ENCODE measurements at regions not wholly inside any gene's neighbourhood (a gene's known extent, or its start where the extent isn't known, plus 50 kb on each side); places are given as distances from the start of the nearest gene placed in this dataset.

DNA sequence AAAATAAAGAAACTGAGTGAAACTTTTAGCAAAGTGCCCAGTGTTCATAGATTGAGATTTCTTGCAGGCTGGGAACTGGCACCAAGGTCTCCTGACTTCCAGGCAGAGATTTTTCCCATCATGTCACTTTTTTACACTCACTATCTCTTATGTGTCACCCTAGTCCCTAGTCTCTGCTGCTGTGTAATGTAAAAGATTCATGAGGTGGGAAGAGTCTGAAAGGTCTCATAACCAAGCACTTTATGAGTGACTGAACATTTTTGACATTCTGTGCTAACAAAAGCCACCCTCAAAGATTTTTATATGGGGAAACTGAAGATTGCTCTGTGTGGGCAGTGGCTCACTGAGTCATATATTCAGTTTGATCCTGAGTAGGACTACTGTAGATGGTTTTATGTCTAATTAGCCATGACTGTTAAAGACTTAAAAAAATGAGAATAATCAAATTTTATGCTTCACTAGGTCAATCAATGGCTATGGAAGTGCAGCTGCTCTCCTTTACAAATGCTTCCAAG is 900.3 kb upstream of the SORCS1 start:
- Histone ChIP-seq H3K4me1 (ENCODE audit: control insufficient read depth, extremely low read depth, insufficient read depth, low read length) (no peaks in the 10 kb centered on the region), H3K9me3 (ENCODE audit: control insufficient read depth, insufficient read depth, low read depth, low read length) (no peaks in the 10 kb centered on the region), H2AFZ (ENCODE audit: low read length) (no peak overlapping the region), H3K4me3 (replicated peaks in 1 of 4; ENCODE audit: control extremely low read depth in 1 of 4, insufficient read depth in 1 of 4, low read depth in 3 of 4, low read length in 4 of 4) (no peak overlapping the region), H3K27me3 (ENCODE audit: control insufficient read depth, insufficient read depth, low read length) (no peaks in the 10 kb centered on the region), H3K36me3 (ENCODE audit: control insufficient read depth, insufficient read depth, low read length) (no peaks in the 10 kb centered on the region), H4K20me1 (ENCODE audit: control insufficient read depth, extremely low read depth, insufficient read depth, low read length) (no peaks in the 10 kb centered on the region), H3K4me2 (ENCODE audit: extremely low read depth, insufficient read depth, low read length) (no peak overlapping the region), H3K27ac (ENCODE audit: insufficient read depth, low read length) (no peak overlapping the region), H3K9ac (ENCODE audit: insufficient read depth, low read length) (no peak overlapping the region), H3K79me2 (ENCODE audit: control insufficient read depth, insufficient read depth, low read length) (no peaks in the 10 kb centered on the region)
- no peak for DNase-seq (ENCODE audit: low read depth in 2 of 2)
- TF ChIP-seq, protein P1, sequence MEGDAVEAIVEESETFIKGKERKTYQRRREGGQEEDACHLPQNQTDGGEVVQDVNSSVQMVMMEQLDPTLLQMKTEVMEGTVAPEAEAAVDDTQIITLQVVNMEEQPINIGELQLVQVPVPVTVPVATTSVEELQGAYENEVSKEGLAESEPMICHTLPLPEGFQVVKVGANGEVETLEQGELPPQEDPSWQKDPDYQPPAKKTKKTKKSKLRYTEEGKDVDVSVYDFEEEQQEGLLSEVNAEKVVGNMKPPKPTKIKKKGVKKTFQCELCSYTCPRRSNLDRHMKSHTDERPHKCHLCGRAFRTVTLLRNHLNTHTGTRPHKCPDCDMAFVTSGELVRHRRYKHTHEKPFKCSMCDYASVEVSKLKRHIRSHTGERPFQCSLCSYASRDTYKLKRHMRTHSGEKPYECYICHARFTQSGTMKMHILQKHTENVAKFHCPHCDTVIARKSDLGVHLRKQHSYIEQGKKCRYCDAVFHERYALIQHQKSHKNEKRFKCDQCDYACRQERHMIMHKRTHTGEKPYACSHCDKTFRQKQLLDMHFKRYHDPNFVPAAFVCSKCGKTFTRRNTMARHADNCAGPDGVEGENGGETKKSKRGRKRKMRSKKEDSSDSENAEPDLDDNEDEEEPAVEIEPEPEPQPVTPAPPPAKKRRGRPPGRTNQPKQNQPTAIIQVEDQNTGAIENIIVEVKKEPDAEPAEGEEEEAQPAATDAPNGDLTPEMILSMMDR (conservative IDR thresholded peaks at IDR 0.05 in 1 of 2, IDR thresholded peaks at IDR 0.05 in 1 of 2; ENCODE audit: low read depth in 1 of 2, low read length in 2 of 2), result no peak
- no peak for TF ChIP-seq EZH2 (IDR thresholded peaks at IDR 0.05; ENCODE audit: low read length, missing control alignments)

DNA sequence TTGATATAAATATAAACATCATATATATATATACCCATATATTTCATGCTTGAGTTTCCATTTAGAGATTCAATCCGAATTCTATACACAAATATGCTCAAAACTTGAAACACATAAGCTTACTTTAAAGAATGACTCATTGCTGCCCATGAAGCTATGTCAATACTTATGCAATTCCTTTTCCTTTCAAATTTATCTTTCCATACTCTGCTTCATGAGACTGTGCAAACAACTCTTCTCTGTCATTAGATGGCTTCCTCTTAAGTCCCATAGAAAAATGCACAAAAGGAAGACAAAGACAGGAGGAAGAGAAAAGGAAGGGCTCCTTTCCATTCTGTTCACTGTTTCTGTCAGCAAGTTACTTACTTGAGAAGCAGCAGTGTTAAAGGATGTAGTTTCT is 895.7 kb upstream of the SORCS1 start:
- no peak for TF ChIP-seq EZH2 (IDR thresholded peaks at IDR 0.05; ENCODE audit: low read length, missing control alignments)
- TF ChIP-seq, protein P1 (conservative IDR thresholded peaks at IDR 0.05 in 1 of 2, IDR thresholded peaks at IDR 0.05 in 1 of 2; ENCODE audit: low read depth in 1 of 2, low read length in 2 of 2), result no peak
- H3K4me2 ChIP-seq (ENCODE audit: extremely low read depth, insufficient read depth, low read length), result no peak overlapping the region

DNA sequence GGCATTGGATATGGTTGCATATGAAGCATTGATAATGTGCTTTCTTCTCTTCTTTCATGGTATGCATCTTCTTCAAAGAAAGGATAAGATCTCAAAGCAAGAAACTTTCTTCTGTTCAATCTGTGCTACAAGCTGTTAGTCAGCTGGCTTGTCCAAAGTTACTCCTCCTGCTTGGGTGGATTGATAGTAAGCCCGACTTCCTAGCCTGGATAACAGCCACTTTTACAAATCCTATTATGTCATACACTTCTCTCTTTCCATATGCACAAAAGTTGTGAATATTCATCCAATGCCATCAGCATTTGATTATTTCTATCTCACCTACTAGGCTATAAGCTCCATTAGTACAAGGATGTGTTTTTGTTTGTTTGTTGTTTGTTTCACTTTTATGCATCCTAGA is 891.0 kb upstream of the SORCS1 start:
- Histone ChIP-seq H3K9me3 (ENCODE audit: control insufficient read depth, insufficient read depth, low read depth, low read length) (no peaks in the 10 kb centered on the region), H3K79me2 (ENCODE audit: control insufficient read depth, insufficient read depth, low read length) (no peaks in the 10 kb centered on the region), H2AFZ (ENCODE audit: low read length) (no peak overlapping the region), H3K9ac (ENCODE audit: insufficient read depth, low read length) (no peak overlapping the region), H3K4me2 (ENCODE audit: extremely low read depth, insufficient read depth, low read length) (no peak overlapping the region), H3K4me3 (replicated peaks in 1 of 4; ENCODE audit: control extremely low read depth in 1 of 4, insufficient read depth in 1 of 4, low read depth in 3 of 4, low read length in 4 of 4) (no peak overlapping the region), H3K27me3 (ENCODE audit: control insufficient read depth, insufficient read depth, low read length) (no peaks in the 10 kb centered on the region), H3K36me3 (ENCODE audit: control insufficient read depth, insufficient read depth, low read length) (no peaks in the 10 kb centered on the region), H3K27ac (ENCODE audit: insufficient read depth, low read length) (no peak overlapping the region), H4K20me1 (ENCODE audit: control insufficient read depth, extremely low read depth, insufficient read depth, low read length) (no peaks in the 10 kb centered on the region), H3K4me1 (ENCODE audit: control insufficient read depth, extremely low read depth, insufficient read depth, low read length) (no peaks in the 10 kb centered on the region)
- no peak for TF ChIP-seq EZH2 (IDR thresholded peaks at IDR 0.05; ENCODE audit: low read length, missing control alignments)
- TF ChIP-seq, protein P1 (conservative IDR thresholded peaks at IDR 0.05 in 1 of 2, IDR thresholded peaks at IDR 0.05 in 1 of 2; ENCODE audit: low read depth in 1 of 2, low read length in 2 of 2), result no peak
- DNase-seq (ENCODE audit: low read depth in 2 of 2), result no peak

More for the DNA sequence above, 895.7 kb upstream of the SORCS1 start:
- Histone ChIP-seq H3K4me1 (ENCODE audit: control insufficient read depth, extremely low read depth, insufficient read depth, low read length) (no peaks in the 10 kb centered on the region), H3K27me3 (ENCODE audit: control insufficient read depth, insufficient read depth, low read length) (no peaks in the 10 kb centered on the region), H3K79me2 (ENCODE audit: control insufficient read depth, insufficient read depth, low read length) (no peaks in the 10 kb centered on the region), H4K20me1 (ENCODE audit: control insufficient read depth, extremely low read depth, insufficient read depth, low read length) (no peaks in the 10 kb centered on the region), H3K9me3 (ENCODE audit: control insufficient read depth, insufficient read depth, low read depth, low read length) (no peaks in the 10 kb centered on the region), H3K36me3 (ENCODE audit: control insufficient read depth, insufficient read depth, low read length) (no peaks in the 10 kb centered on the region), H3K9ac (ENCODE audit: insufficient read depth, low read length) (no peak overlapping the region), H2AFZ (ENCODE audit: low read length) (no peak overlapping the region), H3K4me3 (replicated peaks in 1 of 4; ENCODE audit: control extremely low read depth in 1 of 4, insufficient read depth in 1 of 4, low read depth in 3 of 4, low read length in 4 of 4) (no peak overlapping the region), H3K27ac (ENCODE audit: insufficient read depth, low read length) (no peak overlapping the region)
- no peak for DNase-seq (ENCODE audit: low read depth in 2 of 2)

All from fibroblast of lung (primary cell).